ENCODE measurements at regions not wholly inside any gene's neighbourhood (a gene's known extent, or its start where the extent isn't known, plus 50 kb on each side); places are given as distances from the start of the nearest gene placed in this dataset.

DNA sequence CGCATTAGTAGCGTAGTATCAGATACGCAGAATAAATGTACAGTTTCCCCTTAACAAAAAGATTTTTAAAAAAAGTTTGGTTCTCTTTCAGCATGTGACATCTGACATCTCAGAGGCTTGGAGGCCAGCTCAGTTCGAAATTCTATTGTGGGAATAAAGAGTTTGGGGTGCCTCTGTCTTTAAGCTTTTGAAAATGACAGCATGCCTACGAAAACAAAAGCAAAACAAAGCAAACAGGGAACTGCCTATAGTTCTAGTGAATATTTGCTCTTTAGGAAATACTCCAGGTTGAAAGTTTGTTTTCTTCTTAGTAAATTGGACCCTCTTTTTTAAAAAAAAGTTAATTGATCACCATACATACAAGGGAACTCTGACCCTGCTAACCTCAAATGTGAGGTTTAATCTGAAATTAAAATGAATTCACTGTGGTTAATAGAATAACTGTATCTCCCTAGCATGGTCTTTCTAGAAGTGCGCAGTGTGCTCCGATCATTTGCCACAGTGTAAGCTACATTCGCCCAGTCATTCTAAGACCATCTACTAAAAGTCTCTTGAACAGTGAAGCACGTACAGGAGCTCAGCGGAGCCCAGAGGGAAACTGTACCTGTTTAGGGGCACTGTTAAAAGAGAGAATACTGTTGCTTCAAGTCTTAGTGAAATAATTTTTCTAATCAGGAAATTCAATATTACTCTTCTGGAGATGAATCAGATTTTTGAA, 347.0 kb upstream of the CDH2 start:
- no peak overlapping the region for H3K4me3 ChIP-seq (replicated peaks in 1 of 3)
- no peaks in the 10 kb centered on the region for H3K27me3 ChIP-seq
- H3K9me3 ChIP-seq, result no peaks in the 10 kb centered on the region
- intact Hi-C loops (cut with DNase I), result no loop called here
- no peak for DNase-seq
- WGBS, 2 donors, result 73 to 74% methylated on average over 10 of the region's 10 CpGs
- H3K4me1 ChIP-seq, result no peaks in the 10 kb centered on the region
- no peak overlapping the region for H3K27ac ChIP-seq
- TF ChIP-seq, protein P1, sequence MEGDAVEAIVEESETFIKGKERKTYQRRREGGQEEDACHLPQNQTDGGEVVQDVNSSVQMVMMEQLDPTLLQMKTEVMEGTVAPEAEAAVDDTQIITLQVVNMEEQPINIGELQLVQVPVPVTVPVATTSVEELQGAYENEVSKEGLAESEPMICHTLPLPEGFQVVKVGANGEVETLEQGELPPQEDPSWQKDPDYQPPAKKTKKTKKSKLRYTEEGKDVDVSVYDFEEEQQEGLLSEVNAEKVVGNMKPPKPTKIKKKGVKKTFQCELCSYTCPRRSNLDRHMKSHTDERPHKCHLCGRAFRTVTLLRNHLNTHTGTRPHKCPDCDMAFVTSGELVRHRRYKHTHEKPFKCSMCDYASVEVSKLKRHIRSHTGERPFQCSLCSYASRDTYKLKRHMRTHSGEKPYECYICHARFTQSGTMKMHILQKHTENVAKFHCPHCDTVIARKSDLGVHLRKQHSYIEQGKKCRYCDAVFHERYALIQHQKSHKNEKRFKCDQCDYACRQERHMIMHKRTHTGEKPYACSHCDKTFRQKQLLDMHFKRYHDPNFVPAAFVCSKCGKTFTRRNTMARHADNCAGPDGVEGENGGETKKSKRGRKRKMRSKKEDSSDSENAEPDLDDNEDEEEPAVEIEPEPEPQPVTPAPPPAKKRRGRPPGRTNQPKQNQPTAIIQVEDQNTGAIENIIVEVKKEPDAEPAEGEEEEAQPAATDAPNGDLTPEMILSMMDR (IDR thresholded peaks at IDR 0.05), result no peak
- TF ChIP-seq POLR2A (IDR thresholded peaks at IDR 0.05), result no peak
- no peaks in the 10 kb centered on the region for H3K36me3 ChIP-seq

GRCh38 chr18:28522236-28522635, 345.3 kb upstream of the CDH2 start:
- H3K4me3 ChIP-seq (replicated peaks in 1 of 3), result no peak overlapping the region
- TF ChIP-seq POLR2A (IDR thresholded peaks at IDR 0.05), result no peak
- TF ChIP-seq, protein P1 (IDR thresholded peaks at IDR 0.05), result no peak
- no peak overlapping the region for H3K27ac ChIP-seq
- intact Hi-C loops (cut with DNase I), result no loop called here
- H3K4me1 ChIP-seq, result no peaks in the 10 kb centered on the region
- no peaks in the 10 kb centered on the region for H3K36me3 ChIP-seq
- WGBS, 2 donors, result 73 to 76% methylated on average over 4 of the region's 4 CpGs
- no peaks in the 10 kb centered on the region for H3K9me3 ChIP-seq
- DNase-seq, result no peak
- no peaks in the 10 kb centered on the region for H3K27me3 ChIP-seq

GRCh38 chr18:28519997-28520396, 343.1 kb upstream of the CDH2 start:
- Histone ChIP-seq H3K4me1 (no peaks in the 10 kb centered on the region), H3K9me3 (no peaks in the 10 kb centered on the region), H3K4me3 (replicated peaks in 1 of 3) (no peak overlapping the region), H3K27me3 (no peaks in the 10 kb centered on the region), H3K36me3 (no peaks in the 10 kb centered on the region), H3K27ac (no peak overlapping the region)
- no peak for DNase-seq
- 83 to 94% methylated on average over 5 of the region's 5 CpGs for WGBS, 2 donors
- TF ChIP-seq POLR2A (IDR thresholded peaks at IDR 0.05), result no peak
- TF ChIP-seq, protein P1 (IDR thresholded peaks at IDR 0.05), result no peak
- intact Hi-C loops (cut with DNase I), result no loop called here

DNA sequence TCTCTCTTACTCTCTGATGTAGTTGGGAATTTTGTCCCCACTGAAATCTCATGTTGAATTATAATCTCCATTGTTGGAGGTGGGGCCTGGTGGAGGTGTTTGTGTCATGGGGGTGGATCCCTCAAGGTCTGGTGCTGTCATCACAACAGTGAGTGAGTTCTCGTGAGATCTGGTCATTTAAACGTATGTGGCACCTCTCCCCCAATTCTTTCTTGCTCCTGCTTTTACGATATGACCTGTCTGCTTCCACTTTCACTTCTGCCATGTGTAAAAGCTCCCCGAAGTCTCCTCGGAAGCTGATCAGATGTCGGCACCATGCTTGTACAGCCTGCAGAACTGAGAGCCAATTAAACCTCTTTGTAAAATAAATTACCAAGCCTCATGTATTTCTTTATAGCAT, 337.8 kb upstream of the CDH2 start:
- Histone ChIP-seq H3K4me3 (replicated peaks in 1 of 3) (no peak overlapping the region), H3K27me3 (no peaks in the 10 kb centered on the region), H3K4me1 (no peaks in the 10 kb centered on the region), H3K27ac (no peak overlapping the region), H3K9me3 (no peaks in the 10 kb centered on the region), H3K36me3 (no peaks in the 10 kb centered on the region)
- DNase-seq, result no peak
- TF ChIP-seq, protein P1 (IDR thresholded peaks at IDR 0.05), result no peak
- TF ChIP-seq POLR2A (IDR thresholded peaks at IDR 0.05), result no peak
- WGBS, 2 donors, result 68 to 90% methylated on average over 6 of the region's 6 CpGs
- intact Hi-C loops (cut with DNase I), result no loop called here

DNA sequence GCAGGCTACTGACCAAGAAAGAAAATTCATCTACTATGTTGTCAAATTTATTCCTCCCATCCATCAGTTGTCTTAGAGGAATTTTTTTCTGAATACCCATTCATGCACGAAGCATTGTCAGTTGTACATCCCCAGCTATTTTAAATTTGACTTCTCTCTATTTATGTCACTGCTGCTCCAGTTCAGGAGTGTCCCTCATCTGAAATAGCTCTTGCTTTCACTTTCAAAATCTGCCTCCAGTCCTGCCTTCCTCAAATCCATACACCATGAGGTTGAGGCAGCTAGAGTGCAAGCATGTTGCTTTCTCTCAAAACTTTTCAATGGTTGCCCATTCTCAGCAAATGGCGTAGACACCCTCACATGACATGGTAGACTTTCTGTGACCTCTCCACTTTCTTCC, 335.4 kb upstream of the CDH2 start:
- H3K4me1 ChIP-seq, result no peaks in the 10 kb centered on the region
- WGBS, 2 donors, result 81 to 87% methylated on average over 2 of the region's 2 CpGs
- H3K27me3 ChIP-seq, result no peaks in the 10 kb centered on the region
- no peak for DNase-seq
- H3K4me3 ChIP-seq (replicated peaks in 1 of 3), result no peak overlapping the region
- no peak overlapping the region for H3K27ac ChIP-seq
- intact Hi-C loops (cut with DNase I), result no loop called here
- no peak for TF ChIP-seq POLR2A (IDR thresholded peaks at IDR 0.05)
- TF ChIP-seq, protein P1 (IDR thresholded peaks at IDR 0.05), result no peak
- H3K36me3 ChIP-seq, result no peaks in the 10 kb centered on the region
- no peaks in the 10 kb centered on the region for H3K9me3 ChIP-seq
